GM19397 (cell line): ENCODE measurements at regions not wholly inside any gene's neighbourhood (a gene's known extent, or its start where the extent isn't known, plus 50 kb on each side); places are given as distances from the start of the nearest gene placed in this dataset.

Experiments used
- ATAC-seq: cut with Tn5 transposase; IDR thresholded peaks from one replicate; pipeline ENCODE4 v1.9.1; 2021; ENCODE audit warnings: mild to moderate bottlenecking, moderate library complexity; ENCODE audit not compliant: unreplicated experiment

DNA sequence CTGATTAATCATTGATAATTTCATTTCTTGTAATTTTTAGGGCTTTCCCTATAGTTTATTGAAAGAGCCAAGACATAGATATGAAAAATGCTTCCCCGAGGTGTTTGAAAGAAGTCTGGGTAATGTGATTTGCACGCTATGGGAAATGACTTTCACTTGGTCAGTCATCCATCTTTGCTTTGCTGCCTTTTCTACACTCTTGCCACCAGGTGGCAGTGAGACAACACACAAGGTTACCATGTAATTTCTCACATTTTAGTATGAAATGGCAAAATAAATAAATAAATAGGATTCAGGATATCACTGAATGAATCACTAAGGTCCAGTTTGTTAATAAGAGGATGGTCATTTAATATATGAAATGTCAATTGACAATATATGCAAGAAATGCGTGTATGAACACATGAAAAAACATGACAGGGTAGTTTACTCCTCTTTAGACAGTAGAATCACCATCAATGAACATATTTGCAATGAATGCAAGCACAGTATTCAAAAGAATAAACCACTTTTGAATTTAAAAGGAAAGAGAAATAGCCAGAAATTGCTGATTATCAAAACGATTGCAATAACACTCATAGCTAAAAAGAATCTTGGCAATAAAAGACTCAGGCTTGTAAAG is 52.2 kb upstream of the KCNH7 start:
- ATAC-seq, result peak; percentile 91

DNA sequence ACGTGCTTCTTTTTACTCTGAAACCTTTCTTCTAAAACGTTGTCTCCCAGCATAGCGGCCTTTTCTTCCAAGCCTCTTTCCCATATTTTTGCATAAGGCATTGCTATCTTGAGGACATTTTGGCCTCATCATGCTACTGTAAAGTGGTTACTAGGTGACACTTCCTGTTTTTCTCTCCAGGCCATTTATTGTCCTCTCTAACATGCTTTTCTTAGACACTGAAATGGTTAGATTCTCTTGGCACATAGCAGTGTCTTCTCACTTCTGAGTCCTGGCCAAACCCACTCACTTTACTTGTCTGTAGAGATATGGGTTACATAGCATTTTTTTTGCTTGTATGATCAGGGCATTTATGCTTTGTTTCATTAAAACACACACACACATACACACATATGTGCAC is 50.1 kb upstream of the KCNH7 start:
- no peak for ATAC-seq
